Activated CD8-positive, alpha-beta memory T cell treated with anti-CD3 and anti-CD28 coated beads for 1 hour (primary cell): ENCODE measurements at regions not wholly inside any gene's neighbourhood (a gene's known extent, or its start where the extent isn't known, plus 50 kb on each side); places are given as distances from the start of the nearest gene placed in this dataset.
A peak's percentile ranks its signal among the peaks of the same experiment; 100 is the strongest.
"Not testable (repeated sequence)": the region's sequence is repeated elsewhere in the genome, so short reads cannot be mapped to it uniquely, and the experiment has no call there.

Experiments used
- DNase-seq, 2 donors: peaks; one replicate each; pipeline ENCODE4 v3.0.0-alpha.2; 2020; ENCODE audit warnings: low read depth in 1 of 2; ENCODE audit errors: extremely low read depth in 1 of 2

GRCh38 chr4:128457726-128458125 is 170.1 kb upstream of the PGRMC2 start:
- no peak for DNase-seq

DNA sequence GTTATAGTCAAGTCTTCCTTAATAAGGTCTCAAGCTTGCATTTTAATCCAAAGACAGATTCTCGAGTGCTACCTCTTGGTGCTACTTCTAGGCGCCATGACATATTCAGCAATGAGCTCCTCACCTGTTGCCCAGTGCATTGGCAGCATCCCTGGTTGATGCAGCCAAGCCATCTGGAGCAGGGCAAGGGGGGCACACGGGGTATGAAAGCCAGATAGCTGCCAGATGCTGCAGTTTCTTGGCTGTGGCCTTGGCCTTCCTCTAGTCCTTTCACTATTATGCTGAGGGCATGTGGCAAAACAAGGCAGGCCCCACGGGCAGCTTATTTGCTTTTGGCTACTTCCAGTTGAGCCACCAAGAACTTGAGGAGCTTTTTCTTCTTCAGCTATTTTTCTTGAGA is 168.6 kb upstream of the PGRMC2 start:
- no peak for DNase-seq

GRCh38 chr4:128455480-128455879 is 167.9 kb upstream of the PGRMC2 start:
- no peak for DNase-seq

- DNase-seq: no peak
Observed at GRCh38 chr4:128454881-128455280, 167.3 kb upstream of the PGRMC2 start.

DNA sequence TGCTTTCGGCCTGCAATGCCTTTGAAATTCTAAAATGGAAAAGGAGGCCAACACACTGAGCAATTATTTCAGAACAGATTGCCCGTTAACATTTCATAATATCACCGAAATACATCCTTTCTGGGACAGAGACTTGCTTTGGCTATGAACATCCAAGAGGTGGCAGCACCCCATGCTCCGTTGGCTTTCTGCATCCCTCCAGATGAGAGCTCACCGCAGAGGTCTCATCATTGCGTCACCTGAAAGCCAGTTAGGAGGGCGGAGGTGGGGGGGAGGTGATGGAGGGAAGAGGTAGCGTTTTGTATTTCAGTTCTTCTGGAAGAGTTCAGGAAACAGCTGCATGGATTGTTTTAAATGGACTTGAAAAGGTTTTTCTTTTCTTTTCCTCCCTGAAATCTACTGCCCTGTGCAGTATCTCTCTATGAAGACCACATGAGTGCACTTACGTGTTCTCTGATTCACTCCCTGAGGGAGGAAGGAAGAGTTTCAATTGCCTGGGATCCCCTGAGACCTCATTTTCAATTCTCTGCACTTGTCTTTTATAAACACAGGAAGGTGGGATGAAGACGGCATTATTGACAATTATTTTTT is 166.8 kb upstream of the PGRMC2 start:
- peak; percentile 32 to 37 for DNase-seq

DNA sequence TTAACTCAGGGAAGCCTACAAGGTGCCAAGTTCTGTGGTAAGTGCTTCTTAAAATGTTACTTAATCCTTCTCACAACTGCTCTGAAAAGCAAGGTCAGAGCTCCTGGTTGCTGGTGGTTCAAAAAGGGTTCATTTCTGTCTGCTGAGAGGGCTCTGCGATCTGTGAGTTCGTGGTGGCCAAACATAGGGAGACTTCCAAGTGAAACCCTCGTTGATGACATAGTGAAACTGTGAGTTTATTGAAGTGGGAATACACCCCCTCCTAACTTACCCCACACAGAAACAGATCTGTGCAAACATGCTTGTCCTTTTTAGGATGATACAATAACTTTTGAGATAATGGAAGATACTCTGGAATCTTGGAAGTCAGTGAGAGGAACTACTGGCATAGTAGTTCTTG is 164.8 kb upstream of the PGRMC2 start:
- no peak for DNase-seq

- DNase-seq: no peak
Observed at GRCh38 chr4:128451270-128451905, 163.8 kb upstream of the PGRMC2 start.

- no peak for DNase-seq
Observed at GRCh38 chr4:128450326-128451120, 162.9 kb upstream of the PGRMC2 start.

DNA sequence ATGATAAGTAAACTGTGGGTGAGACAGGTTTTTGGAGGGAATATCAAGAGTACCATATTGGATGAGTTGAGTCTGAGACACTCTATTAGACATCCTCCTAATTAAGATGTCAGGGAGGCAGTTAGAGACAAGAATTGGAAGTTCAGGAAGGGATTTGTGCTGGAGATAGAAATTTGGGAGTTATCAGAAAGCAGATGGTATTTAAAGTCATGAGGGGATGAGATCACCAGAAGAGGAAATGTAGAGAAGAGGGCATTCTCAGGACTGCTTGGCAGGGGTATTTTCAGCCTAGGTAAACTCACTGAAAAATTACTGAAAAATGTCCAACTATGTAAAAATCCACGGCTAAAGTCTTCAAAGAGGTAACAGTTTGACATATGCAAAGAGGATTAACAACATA is 161.6 kb upstream of the PGRMC2 start:
- no peak for DNase-seq

DNA sequence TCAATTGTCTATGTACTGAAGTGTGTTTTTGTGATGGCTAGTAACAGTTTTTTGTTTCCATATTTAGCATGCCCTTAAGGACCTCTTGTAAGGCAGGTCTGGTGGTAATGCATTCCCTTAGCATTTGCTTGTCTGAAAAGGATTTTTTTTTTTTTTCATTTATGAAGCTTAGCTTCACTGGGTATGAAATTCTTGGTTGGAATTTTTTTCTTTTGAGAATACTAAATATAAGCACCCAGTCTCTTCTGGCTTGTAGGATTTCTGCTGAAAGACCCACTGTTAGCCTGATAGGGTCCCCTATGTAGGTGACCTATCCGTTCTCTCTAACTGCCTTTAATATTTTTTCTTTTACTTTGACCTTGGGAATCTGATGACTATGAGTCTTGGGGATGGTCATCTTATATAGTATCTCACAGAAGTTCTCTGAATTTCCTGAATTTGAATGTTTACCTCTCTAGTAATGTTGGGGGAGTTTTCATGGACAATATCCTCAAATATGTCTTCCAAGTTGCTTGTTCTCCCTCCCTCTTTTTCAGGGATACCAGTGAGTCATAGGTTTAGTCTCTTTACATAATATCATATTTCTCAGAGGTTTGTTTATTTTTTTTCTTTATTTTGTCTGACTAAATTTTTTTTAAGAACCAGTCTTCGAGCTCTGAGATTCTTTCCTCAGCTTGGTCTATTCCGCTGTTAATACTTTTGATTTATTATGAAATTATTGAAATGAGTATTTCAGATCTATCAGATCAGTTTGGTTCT is 157.1 kb upstream of the PGRMC2 start:
- no peak for DNase-seq

DNA sequence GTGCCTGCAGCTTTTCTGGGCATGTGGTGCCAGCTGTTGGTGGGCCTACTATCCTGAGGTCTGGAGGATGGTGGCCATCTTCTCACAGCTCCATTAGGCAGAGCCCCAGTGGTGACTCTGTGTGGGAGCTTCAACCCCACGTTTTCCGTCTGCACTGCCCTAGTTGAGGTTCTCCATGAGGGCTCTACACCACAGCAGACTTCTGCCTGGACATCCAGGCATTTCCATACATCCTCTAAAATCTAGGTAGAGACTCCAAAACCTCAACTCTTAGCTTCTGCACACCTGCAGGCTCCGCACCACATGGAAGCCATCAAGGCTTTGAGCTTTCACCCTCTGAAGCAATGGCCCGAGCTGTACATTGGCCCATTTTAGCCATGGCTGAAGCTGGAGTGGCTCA is 153.3 kb upstream of the PGRMC2 start:
- no peak for DNase-seq

- DNase-seq: not testable (repeated sequence)
Observed at GRCh38 chr4:128437023-128437422, 149.4 kb upstream of the PGRMC2 start.

GRCh38 chr4:128429023-128429613 is 141.5 kb upstream of the PGRMC2 start:
- not testable (repeated sequence) for DNase-seq

- DNase-seq: no peak
Observed at GRCh38 chr4:128428397-128428796, 140.8 kb upstream of the PGRMC2 start.

DNA sequence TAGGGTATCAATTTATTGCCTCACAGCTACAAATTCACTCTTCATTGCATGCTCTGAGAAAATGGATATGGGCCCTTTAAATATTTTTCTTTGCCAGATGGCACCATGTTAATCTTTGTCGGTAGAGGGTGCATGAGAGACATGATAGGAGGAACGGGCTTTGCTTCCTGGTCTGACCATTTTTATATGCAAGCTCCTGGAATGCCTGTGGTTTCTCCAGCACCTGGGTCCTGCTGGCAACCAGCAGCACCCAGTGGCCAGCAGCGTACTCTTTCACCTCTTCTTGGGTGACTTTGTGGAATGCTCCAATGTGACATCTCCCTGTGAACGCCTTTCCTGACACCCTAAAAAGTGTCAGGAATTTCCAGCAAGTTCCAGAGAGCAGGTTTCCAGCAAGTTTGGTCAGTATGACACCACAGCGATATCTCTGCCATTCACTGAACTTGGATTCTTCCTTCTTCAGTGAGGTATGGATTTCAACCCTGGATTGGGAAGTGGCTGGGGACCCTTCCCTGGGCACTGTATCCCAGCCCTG is 140.3 kb upstream of the PGRMC2 start:
- DNase-seq: no peak

DNA sequence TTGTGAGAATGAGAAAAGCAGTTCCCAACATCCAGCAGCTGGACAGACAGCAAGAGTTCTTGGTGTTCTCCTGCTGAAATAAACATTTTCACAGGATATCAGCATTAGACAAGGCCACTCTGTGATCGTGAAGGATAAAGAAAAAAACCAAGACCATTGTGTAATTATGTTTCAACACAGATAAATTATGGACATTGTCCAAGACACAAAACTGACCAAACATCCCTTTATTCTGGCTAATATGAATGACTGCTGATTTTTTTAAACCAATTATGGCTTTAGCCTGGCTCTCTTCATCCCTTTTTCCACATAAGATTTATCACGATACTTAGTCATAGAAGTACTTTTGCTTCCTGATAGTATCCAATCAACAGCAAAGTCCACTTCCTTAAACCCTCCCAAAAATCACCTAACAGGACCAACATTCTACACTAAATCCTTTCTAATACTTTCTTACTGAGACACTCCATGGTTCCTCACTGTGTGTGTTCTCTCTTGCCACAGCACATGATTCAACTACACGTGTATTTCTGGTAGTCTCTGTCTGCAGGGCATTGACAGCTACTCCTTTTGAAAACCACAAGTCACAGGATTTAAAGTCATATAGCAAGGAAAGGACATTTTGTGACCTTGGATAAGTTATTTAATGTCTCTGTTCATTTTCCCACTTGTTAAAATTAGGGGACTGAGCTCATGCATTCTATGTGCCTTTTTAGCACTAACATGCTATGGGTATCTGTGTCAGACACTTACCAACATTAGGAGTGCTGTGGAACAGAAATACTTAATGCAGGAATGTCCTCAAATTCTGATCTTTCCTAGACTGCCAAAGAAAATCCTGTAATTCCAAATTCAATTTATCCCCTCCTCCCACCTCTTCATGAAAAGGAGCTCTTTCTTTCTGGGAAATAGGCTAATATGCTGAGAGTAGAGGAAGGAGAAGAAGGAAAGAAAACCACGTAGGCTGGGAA is 137.2 kb upstream of the PGRMC2 start:
- no peak for DNase-seq

DNA sequence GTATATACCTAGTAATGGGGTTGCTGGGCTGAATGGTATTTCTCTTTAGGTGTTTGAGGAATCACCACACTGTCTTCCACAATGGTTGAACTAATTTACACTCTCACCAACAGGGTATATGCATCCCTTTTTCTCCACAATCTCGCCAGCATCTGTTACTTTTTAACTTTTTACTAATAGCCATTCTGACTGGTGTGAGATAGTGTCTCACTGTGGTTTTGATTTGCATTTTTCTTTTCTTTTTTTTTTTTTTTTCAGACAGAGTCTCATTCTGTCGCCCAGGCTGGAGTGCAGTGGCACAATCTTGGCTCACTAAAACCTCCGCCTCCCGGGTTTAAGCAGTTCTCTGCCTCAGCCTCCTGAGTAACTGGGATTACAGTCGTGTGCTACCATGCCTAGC is 134.7 kb upstream of the PGRMC2 start:
- not testable (repeated sequence) for DNase-seq

- no peak for DNase-seq
Observed at GRCh38 chr4:128416921-128417320, 129.3 kb upstream of the PGRMC2 start.

GRCh38 chr4:128410037-128410436 is 122.4 kb upstream of the PGRMC2 start:
- DNase-seq: no peak

- no peak for DNase-seq
Observed at GRCh38 chr4:128403586-128403985, 116.0 kb upstream of the PGRMC2 start.
